BE2C (cell line): ENCODE measurements at regions not wholly inside any gene's neighbourhood (a gene's known extent, or its start where the extent isn't known, plus 50 kb on each side); places are given as distances from the start of the nearest gene placed in this dataset.

Source experiments
- DNase-seq: peaks from one replicate; pipeline ENCODE4 v3.0.0-alpha.2; 2020
- H3K27me3 ChIP-seq: fragments of 250-450 bp; sonication (Bioruptor Pico); 2 replicates; pipeline ENCODE4 v1.5.1; 2020; ENCODE audit warnings: mild to moderate bottlenecking
- H3K36me3 ChIP-seq: fragments of 250-450 bp; sonication (Bioruptor Pico); 2 replicates; pipeline ENCODE4 v1.5.1; 2020; ENCODE audit warnings: mild to moderate bottlenecking
- H3K4me1 ChIP-seq: fragments of 250-450 bp; sonication (Bioruptor Pico); 2 replicates; pipeline ENCODE4 v1.5.1; 2020
- H3K4me3 ChIP-seq: 2 replicates; pipeline ENCODE4 v1.5.1; 2011; ENCODE audit warnings: low read depth, low read length
- H3K9me3 ChIP-seq: fragments of 250-450 bp; sonication (Bioruptor Pico); 2 replicates; pipeline ENCODE4 v1.5.1; 2020
- CTCF ChIP-seq: IDR thresholded peaks from 2 replicates; pipeline ENCODE4 v1.5.1; 2012; ENCODE audit warnings: mild to moderate bottlenecking, low read depth, low read length

GRCh38 chr7:20521243-20521642 is 94.2 kb upstream of the ABCB5 start:
- Histone ChIP-seq H3K4me1 (no peaks in the 10 kb centered on the region), H3K36me3 (no peaks in the 10 kb centered on the region), H3K27me3 (no peaks in the 10 kb centered on the region), H3K4me3 (no peak overlapping the region), H3K9me3 (no peaks in the 10 kb centered on the region)
- TF ChIP-seq CTCF: no peak
- DNase-seq: no peak

DNA sequence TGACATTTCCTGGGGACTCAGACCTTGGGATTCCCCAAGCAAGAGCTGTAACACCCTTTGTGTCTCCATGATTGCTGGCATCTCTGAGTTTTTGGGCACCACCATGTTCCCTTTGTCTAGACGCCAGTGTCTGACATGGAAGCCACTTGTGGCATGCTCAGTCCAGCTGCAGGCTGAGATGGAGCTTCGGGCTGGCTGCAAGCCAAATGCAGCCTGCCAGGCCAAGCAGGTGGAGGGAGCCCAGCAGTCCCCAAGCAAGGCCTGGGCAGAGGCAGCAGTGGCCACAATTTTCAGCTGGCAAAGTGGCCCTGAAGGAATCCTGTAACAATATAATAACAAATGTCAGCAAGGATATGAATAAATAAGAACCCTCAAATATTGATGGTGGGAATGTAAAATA is 86.2 kb upstream of the ABCB5 start:
- H3K4me3 ChIP-seq: no peak overlapping the region
- H3K36me3 ChIP-seq: no peaks in the 10 kb centered on the region
- no peak for TF ChIP-seq CTCF
- H3K4me1 ChIP-seq: 0 out of 2 replicates have a peak, but pooled peaks cover 2% of the 10 kb centered on the region
- peak; percentile 73 for DNase-seq
- no peaks in the 10 kb centered on the region; the same call in 1 of the 2 replicates for H3K9me3 ChIP-seq
- no peaks in the 10 kb centered on the region for H3K27me3 ChIP-seq

DNA sequence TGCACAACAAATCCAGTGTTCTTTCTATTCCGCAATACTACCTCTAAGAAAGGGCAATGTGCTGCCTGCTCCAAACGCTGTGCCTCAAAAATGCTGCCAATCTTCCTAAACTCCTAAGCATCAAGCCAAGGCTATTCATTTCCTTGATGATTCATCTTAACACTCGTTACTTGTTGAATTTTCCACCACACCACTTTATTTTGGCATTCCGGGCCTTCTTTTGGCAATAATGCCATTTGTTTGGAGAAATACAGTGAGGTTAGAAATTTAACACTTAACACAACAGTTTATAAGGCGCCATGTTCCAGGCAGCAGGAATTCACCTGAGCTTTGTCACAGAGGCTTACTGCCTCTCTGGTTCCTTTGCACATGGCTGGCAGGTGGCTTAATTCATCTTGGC is 82.6 kb upstream of the ABCB5 start:
- H3K4me3 ChIP-seq: no peak overlapping the region
- H3K36me3 ChIP-seq: no peaks in the 10 kb centered on the region

DNA sequence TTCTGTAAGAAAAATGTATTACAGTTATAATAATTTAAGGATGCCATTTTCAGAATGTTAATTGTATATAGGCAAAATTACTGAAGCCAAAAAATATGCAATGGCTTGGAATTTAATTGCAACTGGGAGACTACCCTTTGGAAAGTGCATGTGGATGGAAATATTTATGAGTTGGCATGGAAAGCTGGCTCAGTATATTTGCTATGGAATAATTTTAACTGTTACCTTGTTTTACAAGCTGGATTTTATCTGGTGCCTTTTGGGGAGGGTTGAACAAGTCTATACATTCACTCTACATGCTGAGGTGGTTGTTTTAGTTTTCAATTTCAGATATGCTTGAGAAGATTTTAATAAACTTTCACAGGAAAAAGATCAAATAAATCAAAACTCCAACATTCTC is 80.9 kb upstream of the ABCB5 start:
- no peak for DNase-seq
- Histone ChIP-seq H3K27me3 (no peaks in the 10 kb centered on the region), H3K4me1 (no peaks in the 10 kb centered on the region), H3K4me3 (no peak overlapping the region), H3K9me3 (no peaks in the 10 kb centered on the region), H3K36me3 (no peaks in the 10 kb centered on the region)
- no peak for TF ChIP-seq CTCF

More for the DNA sequence above, 82.6 kb upstream of the ABCB5 start:
- DNase-seq: no peak
- Histone ChIP-seq H3K9me3 (no peaks in the 10 kb centered on the region; the same call in 1 of the 2 replicates), H3K4me1 (0 out of 2 replicates have a peak, but pooled peaks cover 2% of the 10 kb centered on the region), H3K27me3 (no peaks in the 10 kb centered on the region)
- no peak for TF ChIP-seq CTCF

DNA sequence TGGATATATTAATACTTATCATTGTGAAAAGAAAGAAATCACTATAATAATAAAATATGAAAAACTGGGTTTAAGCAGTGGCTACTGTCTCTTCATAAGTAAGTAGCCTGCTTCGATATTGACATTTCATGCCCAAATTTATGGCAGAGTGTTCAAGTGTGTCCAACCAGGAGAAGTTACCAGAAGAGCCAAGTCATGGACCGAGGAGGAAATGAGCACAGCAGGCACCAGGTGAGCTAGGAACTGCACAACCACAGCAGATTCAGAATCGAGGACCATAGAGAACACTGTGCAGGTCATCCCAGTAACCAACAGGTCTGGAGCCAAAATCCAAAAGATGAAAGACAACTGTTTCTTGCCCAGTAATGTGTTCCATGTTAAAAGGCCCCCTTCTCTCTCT is 79.9 kb upstream of the ABCB5 start:
- TF ChIP-seq CTCF: no peak

GRCh38 chr7:20539201-20539600 is 76.3 kb upstream of the ABCB5 start:
- no peak overlapping the region for H3K4me3 ChIP-seq
- H3K27me3 ChIP-seq: no peaks in the 10 kb centered on the region
- H3K4me1 ChIP-seq: peaks cover 25% of the 10 kb centered on the region
- H3K36me3 ChIP-seq: no peaks in the 10 kb centered on the region
- no peaks in the 10 kb centered on the region; the same call in 1 of the 2 replicates for H3K9me3 ChIP-seq
- DNase-seq: no peak
- peak; percentile 55 for TF ChIP-seq CTCF

More for the DNA sequence above, 79.9 kb upstream of the ABCB5 start:
- DNase-seq: no peak
- Histone ChIP-seq H3K36me3 (no peaks in the 10 kb centered on the region), H3K27me3 (no peaks in the 10 kb centered on the region), H3K4me3 (no peak overlapping the region), H3K9me3 (no peaks in the 10 kb centered on the region; the same call in 1 of the 2 replicates), H3K4me1 (no peaks in the 10 kb centered on the region)
